ENCODE measurements at regions not wholly inside any gene's neighbourhood (a gene's known extent, or its start where the extent isn't known, plus 50 kb on each side); places are given as distances from the start of the nearest gene placed in this dataset.
"Not testable (repeated sequence)": the region's sequence is repeated elsewhere in the genome, so short reads cannot be mapped to it uniquely, and the experiment has no call there.

DNA sequence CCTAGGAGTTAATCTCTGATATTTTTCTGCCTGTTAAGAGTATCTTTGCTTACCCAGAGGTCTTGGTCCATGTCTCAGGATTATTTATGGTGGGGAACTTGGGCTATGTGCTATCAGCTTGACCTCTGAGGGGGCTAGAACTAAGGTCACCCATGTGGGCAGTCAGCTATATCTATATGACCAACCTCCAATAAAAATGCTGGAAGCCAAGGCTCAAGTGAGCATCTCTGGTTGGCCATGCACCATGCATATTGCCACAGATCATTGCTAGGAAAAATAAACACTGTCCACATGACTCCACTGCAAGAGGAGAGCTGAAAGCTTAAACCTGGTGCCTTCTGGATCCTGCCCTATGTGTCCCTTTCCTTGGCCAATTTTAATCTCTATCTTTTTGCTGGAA is 196.5 kb upstream of the SLC7A11 start:
- no peaks in the 10 kb centered on the region for H3K9me3 ChIP-seq (ENCODE audit: severe bottlenecking)
- H3K4me3 ChIP-seq (ENCODE audit: severe bottlenecking): no peak overlapping the region

GRCh38 chr4:138437263-138437851 is 195.2 kb upstream of the SLC7A11 start:
- no peak overlapping the region for H3K27ac ChIP-seq (ENCODE audit: poor library complexity, severe bottlenecking)
- TF ChIP-seq, protein P1, sequence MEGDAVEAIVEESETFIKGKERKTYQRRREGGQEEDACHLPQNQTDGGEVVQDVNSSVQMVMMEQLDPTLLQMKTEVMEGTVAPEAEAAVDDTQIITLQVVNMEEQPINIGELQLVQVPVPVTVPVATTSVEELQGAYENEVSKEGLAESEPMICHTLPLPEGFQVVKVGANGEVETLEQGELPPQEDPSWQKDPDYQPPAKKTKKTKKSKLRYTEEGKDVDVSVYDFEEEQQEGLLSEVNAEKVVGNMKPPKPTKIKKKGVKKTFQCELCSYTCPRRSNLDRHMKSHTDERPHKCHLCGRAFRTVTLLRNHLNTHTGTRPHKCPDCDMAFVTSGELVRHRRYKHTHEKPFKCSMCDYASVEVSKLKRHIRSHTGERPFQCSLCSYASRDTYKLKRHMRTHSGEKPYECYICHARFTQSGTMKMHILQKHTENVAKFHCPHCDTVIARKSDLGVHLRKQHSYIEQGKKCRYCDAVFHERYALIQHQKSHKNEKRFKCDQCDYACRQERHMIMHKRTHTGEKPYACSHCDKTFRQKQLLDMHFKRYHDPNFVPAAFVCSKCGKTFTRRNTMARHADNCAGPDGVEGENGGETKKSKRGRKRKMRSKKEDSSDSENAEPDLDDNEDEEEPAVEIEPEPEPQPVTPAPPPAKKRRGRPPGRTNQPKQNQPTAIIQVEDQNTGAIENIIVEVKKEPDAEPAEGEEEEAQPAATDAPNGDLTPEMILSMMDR (IDR thresholded peaks at IDR 0.05; ENCODE audit: poor library complexity, severe bottlenecking): no peak
- ATAC-seq (ENCODE audit: low read depth) (no peak), DNase-seq (ENCODE audit: low spot score) (no peak)
- H3K27me3 ChIP-seq (ENCODE audit: insufficient read depth, poor library complexity, severe bottlenecking): no peaks in the 10 kb centered on the region
- no peaks in the 10 kb centered on the region for H3K9me3 ChIP-seq (ENCODE audit: severe bottlenecking)
- H3K4me3 ChIP-seq (ENCODE audit: severe bottlenecking): no peak overlapping the region
- H3K36me3 ChIP-seq (ENCODE audit: low read depth): no peaks in the 10 kb centered on the region
- no peaks in the 10 kb centered on the region for H3K4me1 ChIP-seq (ENCODE audit: insufficient read depth, poor library complexity, severe bottlenecking)

More for the DNA sequence above, 196.5 kb upstream of the SLC7A11 start:
- DNase-seq (ENCODE audit: low spot score): no peak
- Histone ChIP-seq H3K36me3 (ENCODE audit: low read depth) (no peaks in the 10 kb centered on the region), H3K27me3 (ENCODE audit: insufficient read depth, poor library complexity, severe bottlenecking) (no peaks in the 10 kb centered on the region), H3K4me1 (ENCODE audit: insufficient read depth, poor library complexity, severe bottlenecking) (no peaks in the 10 kb centered on the region), H3K27ac (ENCODE audit: poor library complexity, severe bottlenecking) (no peak overlapping the region)
- no peak for ATAC-seq (ENCODE audit: low read depth)
- TF ChIP-seq, protein P1 (IDR thresholded peaks at IDR 0.05; ENCODE audit: poor library complexity, severe bottlenecking): no peak

GRCh38 chr4:138435733-138436132 is 193.6 kb upstream of the SLC7A11 start:
- not testable (repeated sequence) for H3K4me3 ChIP-seq (ENCODE audit: severe bottlenecking); ATAC-seq (ENCODE audit: low read depth); DNase-seq (ENCODE audit: low spot score); H3K4me1 ChIP-seq (ENCODE audit: insufficient read depth, poor library complexity, severe bottlenecking); H3K27ac ChIP-seq (ENCODE audit: poor library complexity, severe bottlenecking); H3K36me3 ChIP-seq (ENCODE audit: low read depth); H3K9me3 ChIP-seq (ENCODE audit: severe bottlenecking); H3K27me3 ChIP-seq (ENCODE audit: insufficient read depth, poor library complexity, severe bottlenecking)

- H3K4me3 ChIP-seq (ENCODE audit: severe bottlenecking); DNase-seq (ENCODE audit: low spot score); H3K4me1 ChIP-seq (ENCODE audit: insufficient read depth, poor library complexity, severe bottlenecking); ATAC-seq (ENCODE audit: low read depth); H3K27ac ChIP-seq (ENCODE audit: poor library complexity, severe bottlenecking); H3K9me3 ChIP-seq (ENCODE audit: severe bottlenecking); H3K36me3 ChIP-seq (ENCODE audit: low read depth); H3K27me3 ChIP-seq (ENCODE audit: insufficient read depth, poor library complexity, severe bottlenecking): not testable (repeated sequence)
These were observed 192.9 kb upstream of the SLC7A11 start for GRCh38 chr4:138435046-138435445.

DNA sequence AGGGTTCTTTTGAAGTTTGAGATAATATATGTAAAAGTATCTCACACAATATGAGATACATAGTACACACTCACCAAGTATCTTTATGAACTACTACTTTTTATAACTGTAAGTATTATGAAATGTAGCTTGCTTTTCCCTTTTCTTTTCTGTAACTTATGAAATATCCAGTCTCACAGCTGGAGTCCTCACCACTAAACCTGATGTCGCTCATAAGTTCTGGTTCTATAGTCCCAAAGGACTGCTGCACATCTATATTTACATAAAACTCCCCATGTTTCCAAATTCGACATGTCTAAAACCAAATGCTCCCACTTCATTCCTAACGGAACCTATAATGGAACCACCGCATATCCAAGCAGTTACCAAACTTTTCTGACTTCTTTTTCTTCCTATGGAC is 186.5 kb upstream of the SLC7A11 start:
- Histone ChIP-seq H3K27ac (ENCODE audit: poor library complexity, severe bottlenecking) (no peak overlapping the region), H3K4me3 (ENCODE audit: severe bottlenecking) (no peak overlapping the region), H3K9me3 (ENCODE audit: severe bottlenecking) (no peaks in the 10 kb centered on the region), H3K27me3 (ENCODE audit: insufficient read depth, poor library complexity, severe bottlenecking) (no peaks in the 10 kb centered on the region), H3K4me1 (ENCODE audit: insufficient read depth, poor library complexity, severe bottlenecking) (no peaks in the 10 kb centered on the region), H3K36me3 (ENCODE audit: low read depth) (no peaks in the 10 kb centered on the region)
- ATAC-seq (ENCODE audit: low read depth) (no peak), DNase-seq (ENCODE audit: low spot score) (no peak)
- TF ChIP-seq, protein P1 (IDR thresholded peaks at IDR 0.05; ENCODE audit: poor library complexity, severe bottlenecking): no peak

- Histone ChIP-seq H3K9me3 (ENCODE audit: severe bottlenecking) (no peaks in the 10 kb centered on the region), H3K27me3 (ENCODE audit: insufficient read depth, poor library complexity, severe bottlenecking) (no peaks in the 10 kb centered on the region), H3K27ac (ENCODE audit: poor library complexity, severe bottlenecking) (no peak overlapping the region), H3K4me1 (ENCODE audit: insufficient read depth, poor library complexity, severe bottlenecking) (no peaks in the 10 kb centered on the region), H3K4me3 (ENCODE audit: severe bottlenecking) (no peak overlapping the region), H3K36me3 (ENCODE audit: low read depth) (no peaks in the 10 kb centered on the region)
- TF ChIP-seq, protein P1 (IDR thresholded peaks at IDR 0.05; ENCODE audit: poor library complexity, severe bottlenecking): no peak
- DNase-seq (ENCODE audit: low spot score): no peak
- ATAC-seq (ENCODE audit: low read depth): no peak
These were observed 184.6 kb upstream of the SLC7A11 start for GRCh38 chr4:138426786-138427185.
